ENCODE measurements at regions not wholly inside any gene's neighbourhood (a gene's known extent, or its start where the extent isn't known, plus 50 kb on each side); places are given as distances from the start of the nearest gene placed in this dataset.

GRCh38 chr10:111789821-111790220 is 393.7 kb downstream of the GPAM start:
- in situ Hi-C loops (cut with MboI; ENCODE audit: low sequenced_read_pairs, unreplicated experiment) = no loop called here
- no peak for TF ChIP-seq CTCF (IDR thresholded peaks at IDR 0.05; ENCODE audit: borderline replicate concordance, control extremely low read depth, extremely low read depth, insufficient read depth, missing control alignments)
- no peak for DNase-seq (ENCODE audit: low spot score)

GRCh38 chr10:111801841-111802240 is 381.7 kb downstream of the GPAM start:
- in situ Hi-C loops (cut with MboI; ENCODE audit: low sequenced_read_pairs, unreplicated experiment) = no loop called here
- TF ChIP-seq CTCF (IDR thresholded peaks at IDR 0.05; ENCODE audit: borderline replicate concordance, control extremely low read depth, extremely low read depth, insufficient read depth, missing control alignments) = no peak
- DNase-seq (ENCODE audit: low spot score) = no peak

- in situ Hi-C loops (cut with MboI; ENCODE audit: low sequenced_read_pairs, unreplicated experiment) = no loop called here
- no peak for TF ChIP-seq CTCF (IDR thresholded peaks at IDR 0.05; ENCODE audit: borderline replicate concordance, control extremely low read depth, extremely low read depth, insufficient read depth, missing control alignments)
- DNase-seq (ENCODE audit: low spot score) = no peak
Observed at GRCh38 chr10:111804781-111805180, 378.8 kb downstream of the GPAM start.

GRCh38 chr10:111811517-111811916 is 372.0 kb downstream of the GPAM start:
- in situ Hi-C loops (cut with MboI; ENCODE audit: low sequenced_read_pairs, unreplicated experiment) = no loop called here
- TF ChIP-seq CTCF (IDR thresholded peaks at IDR 0.05; ENCODE audit: borderline replicate concordance, control extremely low read depth, extremely low read depth, insufficient read depth, missing control alignments) = no peak
- no peak for DNase-seq (ENCODE audit: low spot score)

- in situ Hi-C loops (cut with MboI; ENCODE audit: low sequenced_read_pairs, unreplicated experiment) = no loop called here
- no peak for DNase-seq (ENCODE audit: low spot score)
- TF ChIP-seq CTCF (IDR thresholded peaks at IDR 0.05; ENCODE audit: borderline replicate concordance, control extremely low read depth, extremely low read depth, insufficient read depth, missing control alignments) = no peak
Observed at GRCh38 chr10:111820471-111820870, 363.1 kb downstream of the GPAM start.

GRCh38 chr10:111821871-111822270 is 361.7 kb downstream of the GPAM start:
- DNase-seq (ENCODE audit: low spot score) = no peak
- in situ Hi-C loops (cut with MboI; ENCODE audit: low sequenced_read_pairs, unreplicated experiment) = no loop called here
- TF ChIP-seq CTCF (IDR thresholded peaks at IDR 0.05; ENCODE audit: borderline replicate concordance, control extremely low read depth, extremely low read depth, insufficient read depth, missing control alignments) = no peak

GRCh38 chr10:111822661-111823060 is 360.9 kb downstream of the GPAM start:
- no peak for DNase-seq (ENCODE audit: low spot score)
- in situ Hi-C loops (cut with MboI; ENCODE audit: low sequenced_read_pairs, unreplicated experiment) = no loop called here
- TF ChIP-seq CTCF (IDR thresholded peaks at IDR 0.05; ENCODE audit: borderline replicate concordance, control extremely low read depth, extremely low read depth, insufficient read depth, missing control alignments) = no peak

Data from GM13976 (cell line).